GM21723 (cell line): ENCODE measurements at regions not wholly inside any gene's neighbourhood (a gene's known extent, or its start where the extent isn't known, plus 50 kb on each side); places are given as distances from the start of the nearest gene placed in this dataset.
"Not testable (repeated sequence)": the region's sequence is repeated elsewhere in the genome, so short reads cannot be mapped to it uniquely, and the experiment has no call there.

Experiments used
- ATAC-seq: cut with Tn5 transposase; IDR thresholded peaks from one replicate; pipeline ENCODE4 v1.9.1; 2021; ENCODE audit warnings: mild to moderate bottlenecking, moderate library complexity; ENCODE audit not compliant: unreplicated experiment

- ATAC-seq: no peak
Observed at GRCh38 chr7:50251765-50252164, 52.8 kb upstream of the IKZF1 start.

- ATAC-seq: no peak
Observed at GRCh38 chr7:50246551-50246950, 58.0 kb upstream of the IKZF1 start.

- not testable (repeated sequence) for ATAC-seq
Observed at GRCh38 chr7:50242111-50242510, 62.4 kb upstream of the IKZF1 start.

GRCh38 chr7:50240699-50241098 is 63.8 kb upstream of the IKZF1 start:
- not testable (repeated sequence) for ATAC-seq

- ATAC-seq: no peak
Observed at GRCh38 chr7:50229964-50230363, 74.6 kb upstream of the IKZF1 start.

- no peak for ATAC-seq
Observed at GRCh38 chr7:50228148-50228547, 76.4 kb upstream of the IKZF1 start.

DNA sequence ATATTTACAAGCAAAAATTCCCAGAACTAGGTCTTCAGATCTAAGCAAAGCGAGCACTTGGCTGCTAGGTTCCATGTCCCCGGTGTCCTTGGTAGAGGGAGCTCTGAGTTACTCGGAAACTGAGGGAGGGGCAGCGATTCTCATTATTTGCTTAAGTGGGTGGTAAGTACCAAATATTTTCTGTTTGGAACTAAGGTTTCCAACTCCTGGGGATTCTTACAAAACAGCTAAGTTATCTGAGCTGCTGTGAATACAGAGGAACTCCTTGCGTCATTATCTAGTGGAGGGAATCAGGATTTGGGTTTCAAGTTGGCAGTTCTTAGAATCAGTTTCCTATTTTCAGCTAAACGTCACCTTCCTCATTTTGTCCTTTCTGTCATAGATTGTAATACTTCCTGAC is 76.8 kb upstream of the IKZF1 start:
- ATAC-seq: no peak

GRCh38 chr7:50226669-50227068 is 77.8 kb upstream of the IKZF1 start:
- no peak for ATAC-seq

- no peak for ATAC-seq
Observed at GRCh38 chr7:50226145-50226544, 78.4 kb upstream of the IKZF1 start.

- ATAC-seq: no peak
Observed at GRCh38 chr7:50221433-50221832, 83.1 kb upstream of the IKZF1 start.

DNA sequence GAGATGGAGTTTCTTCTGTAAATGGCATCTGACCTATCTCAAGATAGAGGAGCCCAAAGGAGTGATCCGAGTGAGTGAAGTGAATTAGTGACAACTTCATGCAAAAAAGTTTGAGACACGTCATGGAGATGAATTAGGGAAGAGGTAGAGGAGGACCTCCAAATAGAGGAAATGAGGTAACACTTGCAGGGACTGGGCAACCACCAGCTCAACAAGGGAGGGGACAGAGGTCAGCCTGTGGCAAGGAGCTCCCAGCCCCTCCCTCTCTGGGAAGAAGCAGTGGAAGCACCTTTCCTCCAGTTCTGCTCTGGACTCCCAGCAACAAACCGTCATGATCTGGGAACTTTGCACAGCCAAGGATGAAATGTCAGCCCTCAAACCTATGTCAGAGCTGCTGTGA is 83.5 kb upstream of the IKZF1 start:
- ATAC-seq: no peak

DNA sequence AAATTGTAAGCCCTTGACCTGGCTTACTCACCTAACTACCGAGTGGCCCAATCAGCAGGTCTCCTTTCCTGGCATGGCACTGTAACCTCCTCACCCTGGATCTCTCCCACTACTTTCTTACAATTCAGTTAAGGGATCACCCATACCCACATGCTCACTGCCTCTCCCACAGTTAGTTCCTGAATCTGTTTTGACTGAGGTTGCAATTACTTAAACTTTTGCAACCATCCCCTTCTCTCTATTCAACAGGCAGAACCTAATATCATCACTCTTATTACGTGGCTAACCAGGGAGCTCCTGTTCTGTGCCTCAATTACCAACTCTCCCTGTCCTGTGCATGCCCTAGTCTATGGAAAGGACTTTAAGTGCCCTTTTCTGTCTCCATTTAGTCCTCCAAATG is 84.2 kb upstream of the IKZF1 start:
- ATAC-seq: no peak

- no peak for ATAC-seq
Observed at GRCh38 chr7:50217821-50218281, 86.7 kb upstream of the IKZF1 start.

GRCh38 chr7:50217401-50217800 is 87.1 kb upstream of the IKZF1 start:
- no peak for ATAC-seq

- ATAC-seq: no peak
Observed at GRCh38 chr7:50216626-50217025, 87.9 kb upstream of the IKZF1 start.

GRCh38 chr7:50214771-50215170 is 89.7 kb upstream of the IKZF1 start:
- no peak for ATAC-seq

GRCh38 chr7:50214126-50214670 is 90.3 kb upstream of the IKZF1 start:
- no peak for ATAC-seq

DNA sequence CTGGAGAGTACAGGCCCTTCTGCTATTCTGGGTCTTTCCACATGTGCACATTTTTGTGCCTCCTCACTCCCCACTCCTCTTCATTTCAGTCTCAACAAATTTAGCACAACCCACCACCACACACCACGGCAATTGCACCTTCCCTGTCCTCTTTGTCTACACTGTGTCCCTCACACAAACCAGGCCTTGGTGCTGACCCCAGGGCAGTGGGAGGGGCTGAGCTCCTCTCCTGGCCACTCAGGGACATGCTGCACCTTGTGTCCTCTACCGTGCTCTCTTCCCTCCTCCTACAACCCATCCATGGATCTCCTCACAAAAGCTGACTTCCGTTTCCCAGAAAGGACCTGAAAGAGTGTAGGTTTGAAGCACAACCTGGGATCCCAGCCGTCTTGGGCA is 90.9 kb upstream of the IKZF1 start:
- ATAC-seq: no peak

DNA sequence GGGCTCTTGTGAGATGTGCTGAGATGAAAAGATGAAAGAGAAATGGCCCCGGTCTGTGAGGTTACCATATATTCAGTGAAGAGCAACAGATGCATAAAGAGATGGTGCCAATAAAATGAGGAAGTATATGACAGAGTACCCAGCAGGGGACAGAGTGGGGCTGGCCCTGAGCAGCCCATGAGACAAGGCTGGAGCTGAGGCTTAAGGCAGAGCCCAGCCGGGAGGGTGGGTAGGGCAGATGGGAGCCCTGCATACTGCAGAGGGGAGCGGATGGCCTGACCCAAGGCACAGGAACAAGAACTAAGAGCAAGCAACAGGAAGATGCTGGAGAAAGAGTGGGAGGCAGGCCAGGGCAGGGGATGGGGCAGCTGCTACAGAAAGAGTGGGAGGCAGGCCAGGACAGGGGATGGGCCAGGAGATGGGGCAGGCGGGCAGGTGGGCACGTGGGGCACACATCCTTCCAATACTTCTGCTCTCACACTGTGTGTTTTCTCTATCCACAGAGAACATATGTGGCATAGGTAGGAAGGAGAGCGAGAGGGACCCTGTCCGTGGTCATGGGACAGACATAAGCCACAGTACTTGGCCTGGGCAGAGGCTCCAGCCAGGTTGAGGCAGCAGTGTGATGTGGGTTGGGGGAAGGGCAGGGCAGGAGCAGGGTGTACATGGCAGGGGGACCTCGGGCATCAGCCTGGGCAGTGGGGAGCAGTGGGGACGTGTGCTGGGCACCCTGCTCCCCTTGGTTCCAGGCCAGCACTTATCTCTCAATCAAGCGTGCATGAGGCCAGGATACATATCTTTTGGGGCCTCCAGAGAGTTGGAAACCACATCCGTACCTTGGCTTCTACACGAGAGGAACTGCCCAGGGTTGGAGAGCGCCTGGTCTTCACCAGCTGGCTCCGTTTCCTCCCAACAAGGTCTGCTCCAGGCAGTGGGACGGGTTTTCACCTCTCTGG is 91.6 kb upstream of the IKZF1 start:
- no peak for ATAC-seq

- ATAC-seq: no peak
Observed at GRCh38 chr7:50212016-50212325, 92.5 kb upstream of the IKZF1 start.

GRCh38 chr7:50211130-50212015 is 93.1 kb upstream of the IKZF1 start:
- no peak for ATAC-seq

DNA sequence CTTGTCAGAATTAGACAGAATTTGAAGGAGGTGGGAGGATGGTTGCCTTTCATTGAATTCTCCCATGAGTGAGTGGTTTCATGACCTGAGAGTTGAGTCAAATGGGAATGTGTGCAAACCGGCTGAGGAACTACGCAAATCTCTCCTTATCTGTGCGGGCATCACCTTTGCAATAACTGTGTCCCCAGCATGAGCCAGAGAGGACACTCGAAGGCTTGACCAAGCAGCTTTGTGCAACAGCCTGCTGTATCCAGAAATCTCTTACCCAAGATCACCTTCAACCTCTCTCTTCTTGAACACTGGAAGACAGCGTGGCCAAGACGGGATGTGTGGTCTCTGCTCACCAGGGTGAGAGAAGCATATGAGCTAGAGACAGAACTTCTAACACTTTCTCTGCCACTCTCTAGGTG is 93.8 kb upstream of the IKZF1 start:
- ATAC-seq: no peak
